ENCODE measurements at regions not wholly inside any gene's neighbourhood (a gene's known extent, or its start where the extent isn't known, plus 50 kb on each side); places are given as distances from the start of the nearest gene placed in this dataset.

DNA sequence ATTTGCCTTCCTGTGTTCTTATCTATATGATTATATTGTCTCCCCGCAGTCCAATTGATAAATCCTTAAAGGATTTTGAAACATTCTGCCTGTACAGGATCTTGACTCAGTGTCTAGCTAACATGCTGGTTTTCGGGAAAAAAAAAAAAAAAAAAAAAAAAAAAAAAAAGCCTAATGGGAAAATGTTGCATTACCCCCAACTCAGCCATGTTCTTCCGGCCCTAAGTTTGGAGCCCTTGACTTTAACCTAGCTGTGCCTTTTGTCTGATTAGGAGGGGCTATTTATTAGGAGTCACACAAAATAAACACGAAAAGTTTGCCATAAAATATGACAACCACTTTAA lies 244.4 kb upstream of the TCF21 start:
- no peak overlapping the region for H3K4me3 ChIP-seq
- H3K4me1 ChIP-seq, result peaks cover 10% of the 10 kb centered on the region
- H3K27ac ChIP-seq, result 0 out of 2 replicates have a peak overlapping the region, but pooled peaks have one; percentile 7
- no peaks in the 10 kb centered on the region for H3K9me3 ChIP-seq (replicated peaks)
- no peaks in the 10 kb centered on the region for H3K27me3 ChIP-seq
- DNase-seq, result peak in 1 of 2 experiments; percentile 11
- H3K36me3 ChIP-seq, result no peaks in the 10 kb centered on the region

DNA sequence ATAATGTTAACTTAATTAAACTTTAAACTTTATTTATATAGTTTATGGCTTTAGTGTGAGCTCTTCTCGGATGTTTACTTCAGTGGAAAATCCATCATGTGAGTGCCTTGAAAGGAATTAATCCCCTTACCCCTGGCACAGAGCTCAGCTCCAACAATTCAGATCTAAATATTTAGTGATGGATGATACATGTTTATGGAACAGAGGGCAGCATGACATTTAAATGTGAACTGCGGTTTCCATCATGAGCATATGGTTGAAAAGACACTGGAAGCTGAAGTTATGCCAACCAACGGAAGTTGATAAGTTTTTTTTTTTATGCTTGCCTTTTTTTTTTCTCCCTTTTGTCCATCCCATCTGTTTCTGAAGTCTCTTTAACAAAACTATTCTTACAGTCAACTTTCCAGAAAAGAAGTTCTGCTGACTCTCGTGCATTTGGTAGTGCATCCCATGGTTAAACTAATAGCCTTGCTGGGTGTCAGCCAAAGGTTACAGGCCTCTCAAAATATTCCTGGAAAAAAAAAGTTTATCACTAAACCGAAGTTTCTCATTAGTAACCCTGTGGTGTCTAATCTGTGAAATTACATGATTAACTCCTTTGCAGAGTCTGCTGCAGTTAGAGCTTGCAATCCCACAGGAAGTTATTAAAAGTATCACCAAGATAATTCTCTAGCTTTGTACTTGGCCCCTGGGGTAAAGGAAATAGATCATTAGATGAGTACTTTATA lies 243.9 kb upstream of the TCF21 start:
- Histone ChIP-seq H3K36me3 (no peaks in the 10 kb centered on the region), H3K27me3 (no peaks in the 10 kb centered on the region), H3K9me3 (replicated peaks) (no peaks in the 10 kb centered on the region), H3K4me1 (peaks cover 10% of the 10 kb centered on the region), H3K27ac (0 out of 2 replicates have a peak overlapping the region, but pooled peaks have one; percentile 7), H3K4me3 (no peak overlapping the region)
- DNase-seq, result peak; percentile 10 to 33

DNA sequence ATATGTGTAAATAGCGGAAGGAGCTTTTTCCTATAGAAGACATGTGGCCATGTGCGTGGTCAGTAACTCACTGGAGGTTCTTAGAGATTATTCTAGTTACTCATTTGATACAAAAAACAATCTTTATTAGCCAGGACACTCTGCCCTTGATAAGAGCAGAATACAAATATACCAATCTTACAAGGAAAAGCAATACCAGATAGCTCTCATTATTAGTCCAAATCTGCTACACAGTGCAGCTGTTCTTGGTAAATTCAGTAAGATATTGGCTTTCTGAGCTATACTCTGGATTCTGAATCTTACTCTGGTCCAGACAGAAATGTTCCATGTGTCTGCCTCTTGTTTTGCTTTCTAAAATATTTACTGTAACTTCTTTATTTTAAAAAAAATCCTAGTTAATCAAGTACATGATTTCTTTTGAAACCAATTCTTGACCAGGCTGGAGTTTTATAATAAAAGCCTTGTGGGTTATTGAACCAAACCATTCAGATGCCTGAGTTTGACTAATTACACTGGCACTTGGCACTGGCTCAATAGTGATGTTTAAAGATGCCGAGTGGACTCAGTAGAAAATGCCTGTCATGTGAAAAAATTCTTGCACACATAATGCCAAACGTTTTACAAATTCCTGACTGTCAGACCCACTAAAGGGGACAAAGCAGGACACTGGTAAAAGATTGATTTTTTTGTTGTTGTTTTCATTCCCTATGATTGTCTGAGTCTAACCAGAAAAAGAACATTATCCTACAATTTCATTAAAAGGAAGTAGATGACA lies 242.8 kb upstream of the TCF21 start:
- no peak overlapping the region for H3K27ac ChIP-seq
- no peaks in the 10 kb centered on the region for H3K27me3 ChIP-seq
- peak in 1 of 2 experiments; percentile 14 for DNase-seq
- H3K4me3 ChIP-seq, result no peak overlapping the region
- H3K4me1 ChIP-seq, result peaks cover 10% of the 10 kb centered on the region
- no peaks in the 10 kb centered on the region for H3K36me3 ChIP-seq
- H3K9me3 ChIP-seq (replicated peaks), result no peaks in the 10 kb centered on the region

- no peaks in the 10 kb centered on the region for H3K27me3 ChIP-seq
- no peak overlapping the region for H3K4me3 ChIP-seq
- no peaks in the 10 kb centered on the region for H3K9me3 ChIP-seq (replicated peaks)
- H3K27ac ChIP-seq, result no peak overlapping the region
- H3K36me3 ChIP-seq, result no peaks in the 10 kb centered on the region
- H3K4me1 ChIP-seq, result peaks cover 10% of the 10 kb centered on the region
- no peak for DNase-seq
These were observed 240.3 kb upstream of the TCF21 start for GRCh38 chr6:133648581-133648980.

GRCh38 chr6:133671376-133671775 lies 217.5 kb upstream of the TCF21 start:
- Histone ChIP-seq H3K36me3 (no peaks in the 10 kb centered on the region), H3K27me3 (no peaks in the 10 kb centered on the region; the same call in 1 of the 2 replicates), H3K4me1 (no peaks in the 10 kb centered on the region), H3K4me3 (no peak overlapping the region), H3K27ac (no peak overlapping the region), H3K9me3 (replicated peaks) (no peaks in the 10 kb centered on the region)
- DNase-seq, result no peak

DNA sequence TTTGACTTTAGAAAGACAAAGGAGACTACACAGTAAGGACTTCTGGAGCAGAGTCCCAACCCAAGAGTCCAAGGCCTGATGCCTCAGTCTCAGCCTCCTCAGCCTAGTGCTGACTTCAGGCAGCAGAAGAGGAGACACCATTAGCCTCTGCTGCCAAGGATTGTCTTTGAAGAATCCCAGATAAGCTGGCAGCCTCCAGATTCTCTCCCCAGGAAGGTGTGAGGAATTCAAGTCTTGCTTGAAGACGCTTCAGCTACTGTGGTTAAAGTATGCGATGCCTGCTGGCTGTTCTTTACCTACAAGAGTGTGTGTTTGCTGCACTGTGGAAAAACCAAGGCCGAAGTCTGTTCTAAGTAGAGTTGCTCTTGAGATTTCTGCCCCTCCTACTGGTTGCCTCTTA lies 215.9 kb upstream of the TCF21 start:
- Histone ChIP-seq H3K27me3 (no peaks in the 10 kb centered on the region; the same call in 1 of the 2 replicates), H3K9me3 (replicated peaks) (no peaks in the 10 kb centered on the region), H3K36me3 (no peaks in the 10 kb centered on the region), H3K4me3 (no peak overlapping the region), H3K27ac (no peak overlapping the region), H3K4me1 (no peaks in the 10 kb centered on the region)
- DNase-seq, result no peak

DNA sequence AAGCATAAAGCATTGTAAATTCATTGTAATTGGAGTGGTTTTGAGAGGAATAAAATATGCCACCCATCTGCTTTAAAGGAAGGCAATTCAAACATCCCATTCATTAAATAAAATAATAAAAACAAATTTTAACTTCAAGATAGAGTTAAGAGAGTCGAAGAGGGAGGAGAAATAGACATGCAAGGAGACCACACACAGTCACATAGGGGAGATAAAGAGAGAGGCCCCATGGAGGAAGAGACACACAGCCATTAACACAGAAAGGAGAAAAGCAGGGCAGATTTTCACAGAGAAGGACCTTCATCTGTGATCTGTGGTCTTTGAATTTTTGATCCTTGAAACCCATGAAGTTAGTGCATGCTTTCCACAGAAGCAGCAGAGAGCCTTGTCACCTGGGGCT lies 214.3 kb upstream of the TCF21 start:
- H3K27me3 ChIP-seq, result no peaks in the 10 kb centered on the region; the same call in 1 of the 2 replicates
- no peak overlapping the region for H3K27ac ChIP-seq
- DNase-seq, result no peak
- no peaks in the 10 kb centered on the region for H3K4me1 ChIP-seq
- no peaks in the 10 kb centered on the region for H3K9me3 ChIP-seq (replicated peaks)
- H3K36me3 ChIP-seq, result no peaks in the 10 kb centered on the region
- no peak overlapping the region for H3K4me3 ChIP-seq

DNA sequence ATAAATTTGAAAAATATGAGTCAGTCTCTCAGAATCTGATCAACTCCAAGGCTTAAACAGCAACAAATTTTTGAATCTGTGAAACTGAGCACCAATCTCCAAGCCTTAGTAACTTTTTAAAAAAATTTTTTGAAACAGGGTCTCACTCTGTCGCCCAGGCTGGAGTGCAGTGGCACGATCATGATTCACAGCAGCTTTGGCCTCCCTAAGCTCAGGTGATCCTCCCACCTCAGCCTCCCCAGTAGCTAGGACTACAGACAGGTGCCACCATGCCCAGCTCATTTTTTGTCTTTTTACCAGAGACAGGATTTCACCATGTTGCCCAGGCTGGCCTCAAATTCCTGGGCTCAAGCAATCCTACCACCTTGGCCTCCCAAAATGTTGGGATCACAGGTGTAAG lies 207.9 kb upstream of the TCF21 start:
- Histone ChIP-seq H3K36me3 (no peaks in the 10 kb centered on the region), H3K27ac (no peak overlapping the region), H3K4me1 (no peaks in the 10 kb centered on the region), H3K27me3 (no peaks in the 10 kb centered on the region), H3K4me3 (no peak overlapping the region), H3K9me3 (replicated peaks) (no peaks in the 10 kb centered on the region)
- DNase-seq, result no peak

GRCh38 chr6:133681891-133682290 lies 207.0 kb upstream of the TCF21 start:
- no peak overlapping the region for H3K27ac ChIP-seq
- no peaks in the 10 kb centered on the region for H3K9me3 ChIP-seq (replicated peaks)
- no peaks in the 10 kb centered on the region for H3K4me1 ChIP-seq
- H3K27me3 ChIP-seq, result no peaks in the 10 kb centered on the region
- no peak for DNase-seq
- H3K4me3 ChIP-seq, result no peak overlapping the region
- H3K36me3 ChIP-seq, result no peaks in the 10 kb centered on the region

DNA sequence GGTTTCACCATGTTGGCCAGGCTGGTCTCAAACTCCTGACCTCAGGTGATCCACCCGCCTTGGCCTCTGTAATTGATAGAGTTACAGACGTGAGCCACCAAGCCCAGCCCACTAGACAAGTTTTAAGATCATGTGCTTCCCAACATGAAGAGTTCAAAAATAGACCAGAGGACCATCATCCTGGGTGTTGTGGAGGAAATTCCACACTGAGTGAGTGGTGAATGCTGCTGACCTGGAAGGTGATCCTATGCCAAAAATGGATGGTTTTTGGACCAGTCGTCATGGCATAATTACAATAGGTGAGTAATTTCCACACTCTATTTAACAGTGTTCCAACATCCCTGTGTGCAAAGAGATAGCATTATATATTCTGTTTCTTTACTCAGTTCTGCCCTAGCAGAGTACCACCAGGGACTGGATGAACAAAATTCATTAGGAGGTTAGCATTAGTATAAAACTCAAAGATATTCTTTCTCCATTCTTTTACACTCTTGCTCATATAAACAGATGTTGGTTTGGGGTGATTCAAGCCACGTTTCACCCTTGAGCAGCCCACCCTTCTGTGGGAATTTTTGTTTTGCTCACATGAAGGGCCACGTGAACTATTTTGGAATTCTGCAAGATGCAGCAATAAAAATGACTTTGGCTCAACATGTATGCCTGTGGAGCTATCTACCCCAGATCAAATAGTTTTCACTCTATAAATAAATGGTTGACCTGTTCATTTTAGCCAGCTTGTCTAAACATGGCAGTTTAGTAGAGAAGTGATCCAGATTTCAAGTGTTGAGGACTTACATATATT lies 206.2 kb upstream of the TCF21 start:
- Histone ChIP-seq H3K27me3 (no peaks in the 10 kb centered on the region), H3K27ac (no peak overlapping the region), H3K36me3 (no peaks in the 10 kb centered on the region), H3K9me3 (replicated peaks) (no peaks in the 10 kb centered on the region), H3K4me3 (no peak overlapping the region), H3K4me1 (no peaks in the 10 kb centered on the region)
- DNase-seq, result no peak

DNA sequence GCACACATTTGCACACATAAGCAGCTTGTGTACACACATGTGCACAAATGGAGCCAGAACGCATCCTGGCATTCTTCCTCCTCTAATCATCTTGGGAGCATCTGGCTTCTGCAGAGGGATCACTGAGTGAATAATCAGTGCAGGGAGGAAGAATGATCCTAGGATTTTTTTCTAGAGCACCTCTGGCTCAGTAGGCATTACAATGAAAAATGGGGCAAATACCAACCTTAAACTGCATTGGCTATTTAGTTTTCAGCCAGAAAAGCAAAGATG lies 205.7 kb upstream of the TCF21 start:
- H3K27me3 ChIP-seq, result no peaks in the 10 kb centered on the region
- H3K9me3 ChIP-seq (replicated peaks), result no peaks in the 10 kb centered on the region
- no peaks in the 10 kb centered on the region for H3K36me3 ChIP-seq
- DNase-seq, result no peak
- no peaks in the 10 kb centered on the region for H3K4me1 ChIP-seq
- no peak overlapping the region for H3K27ac ChIP-seq
- H3K4me3 ChIP-seq, result no peak overlapping the region

DNA sequence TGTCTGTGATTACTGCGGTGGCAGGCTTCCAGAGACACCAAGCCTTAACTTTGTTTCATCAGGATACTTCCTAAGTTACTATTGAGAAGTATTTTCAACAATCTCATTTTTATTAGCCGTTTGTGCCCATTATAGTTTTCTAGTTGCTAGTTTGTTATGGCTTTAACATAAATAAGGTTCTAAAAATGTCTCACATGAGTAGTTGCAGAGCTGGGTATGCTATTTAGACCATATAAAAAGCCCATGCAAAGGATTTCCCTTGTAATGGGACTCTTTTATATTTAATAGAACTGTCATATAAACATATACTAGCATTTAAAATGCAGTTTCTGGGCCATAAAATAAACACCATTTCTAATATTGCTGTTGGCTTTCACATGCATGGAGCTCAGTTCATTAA lies 205.3 kb upstream of the TCF21 start:
- Histone ChIP-seq H3K4me3 (no peak overlapping the region), H3K27ac (no peak overlapping the region), H3K27me3 (no peaks in the 10 kb centered on the region), H3K4me1 (no peaks in the 10 kb centered on the region), H3K9me3 (replicated peaks) (no peaks in the 10 kb centered on the region), H3K36me3 (no peaks in the 10 kb centered on the region)
- DNase-seq, result no peak

- Histone ChIP-seq H3K4me3 (no peak overlapping the region), H3K9me3 (replicated peaks) (no peaks in the 10 kb centered on the region), H3K27ac (no peak overlapping the region), H3K27me3 (no peaks in the 10 kb centered on the region), H3K36me3 (no peaks in the 10 kb centered on the region), H3K4me1 (no peaks in the 10 kb centered on the region)
- DNase-seq, result no peak
These were observed 200.0 kb upstream of the TCF21 start for GRCh38 chr6:133688705-133689492.

DNA sequence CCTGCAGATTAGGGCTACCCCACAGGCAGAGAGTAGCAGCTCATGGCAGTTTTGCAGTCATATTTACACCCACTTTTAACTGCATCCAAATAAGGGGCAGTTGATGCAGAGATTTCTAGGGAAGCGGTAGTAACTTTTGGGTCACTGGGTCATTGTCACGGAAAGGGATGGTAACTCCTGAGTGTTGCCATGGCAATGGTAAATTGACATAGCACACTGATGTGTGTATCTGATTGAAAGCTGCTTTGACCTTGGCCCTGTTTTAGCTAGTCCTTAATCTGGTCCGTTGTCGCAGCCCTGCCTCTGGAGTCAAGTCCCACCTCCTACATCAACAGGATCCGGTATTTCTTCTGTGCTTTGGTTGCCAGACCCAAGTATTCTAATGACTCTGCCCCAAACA lies 199.1 kb upstream of the TCF21 start:
- Histone ChIP-seq H3K27ac (no peak overlapping the region), H3K27me3 (no peaks in the 10 kb centered on the region), H3K4me3 (no peak overlapping the region), H3K9me3 (replicated peaks) (no peaks in the 10 kb centered on the region), H3K4me1 (no peaks in the 10 kb centered on the region), H3K36me3 (no peaks in the 10 kb centered on the region)
- no peak for DNase-seq

DNA sequence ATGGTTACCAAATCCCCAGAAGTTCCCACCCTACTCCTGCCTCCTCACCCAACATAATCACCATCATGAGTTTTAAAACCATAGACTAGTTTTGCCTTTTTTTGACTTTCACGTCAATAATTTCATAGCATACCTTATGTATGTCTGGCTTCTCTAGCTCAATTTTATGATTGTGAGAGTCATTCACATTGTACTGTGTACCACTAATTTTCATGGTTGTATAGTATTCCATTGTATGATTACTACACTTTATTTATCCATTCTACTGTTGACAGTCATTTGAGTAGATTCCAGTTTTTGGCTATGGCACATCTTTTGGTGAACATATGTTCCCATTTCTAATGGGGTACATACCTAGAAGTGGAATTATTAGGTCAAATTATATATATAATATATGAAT lies 195.3 kb upstream of the TCF21 start:
- Histone ChIP-seq H3K27me3 (no peaks in the 10 kb centered on the region), H3K9me3 (replicated peaks) (no peaks in the 10 kb centered on the region), H3K4me1 (peaks cover 13% of the 10 kb centered on the region), H3K36me3 (no peaks in the 10 kb centered on the region), H3K4me3 (no peak overlapping the region), H3K27ac (no peak overlapping the region)
- DNase-seq, result no peak
